Esophagus squamous epithelium (tissue), 5 donors: ENCODE measurements at regions not wholly inside any gene's neighbourhood (a gene's known extent, or its start where the extent isn't known, plus 50 kb on each side); places are given as distances from the start of the nearest gene placed in this dataset.
"Not testable (repeated sequence)": the region's sequence is repeated elsewhere in the genome, so short reads cannot be mapped to it uniquely, and the experiment has no call there.

Experiments
- DNase-seq: peaks from one replicate; lab custom pipeline; 2025; lab: John Stamatoyannopoulos, UW
- H3K27ac ChIP-seq, 4 donors: fragments of 200-600 bp; sonication (generic); one replicate each; pipeline ENCODE4 v1.5.1; 2016 to 2019; ENCODE audit warnings: mild to moderate bottlenecking in 1 of 4
- H3K27me3 ChIP-seq, 4 donors: fragments of 200-600 bp; sonication (generic); 1 replicate in 3 of 4; 2 replicates in 1 of 4; pipeline versions ENCODE4 v1.5.1 to v1.6.0; 2017 to 2021; ENCODE audit warnings: antibody characterized with exemption in 1 of 4
- H3K36me3 ChIP-seq, 3 donors: fragments of 200-600 bp; sonication (generic); one replicate each; pipeline ENCODE4 v1.5.1; 2016 to 2019
- H3K4me1 ChIP-seq, 3 donors: fragments of 200-600 bp; sonication (generic); one replicate each; pipeline ENCODE4 v1.5.1; 2017 to 2019
- H3K4me3 ChIP-seq, 4 donors: fragments of 200-600 bp; sonication (generic); 1 replicate in 3 of 4; 2 replicates in 1 of 4; pipeline ENCODE4 v1.5.1; 2016 to 2019; ENCODE audit warnings: mild to moderate bottlenecking in 2 of 4, moderate library complexity in 1 of 4
- H3K9me3 ChIP-seq, 3 donors: fragments of 200-600 bp; sonication (generic); one replicate each; pipeline ENCODE4 v1.5.1; 2016 to 2019
- POLR2A ChIP-seq, 4 donors: fragments of 450-650 bp; IDR thresholded peaks; one replicate each; pipeline ENCODE4 v1.6.1; 2017; ENCODE audit warnings: antibody characterized with exemption in 4 of 4, mild to moderate bottlenecking in 4 of 4, moderate library complexity in 3 of 4
- WGBS, 2 donors: methylation state at CpG; one replicate each; pipeline ENCODE4 v1.1.5; 2018; 5-methylcytosine and 5-hydroxymethylcytosine counted together
- intact Hi-C: fragments of 100-400 bp; cut with DNase I; formaldehyde crosslinking; loops from one replicate; pipeline ENCODE4 v1.15.0; 2022
- TF ChIP-seq, protein P1 (sequence below), 6 experiments: fragments of 450-650 bp in 4 of 6; fragments of 200-600 bp in 2 of 6; sonication (generic) in 2 of 6; IDR thresholded peaks; one replicate each; pipeline ENCODE4 v1.5.1; 2016 to 2019; ENCODE audit warnings: antibody characterized with exemption in 6 of 6, mild to moderate bottlenecking in 4 of 6, moderate library complexity in 4 of 6
- donor health status: DM: yes; HTN: yes; CAD: no.

DNA sequence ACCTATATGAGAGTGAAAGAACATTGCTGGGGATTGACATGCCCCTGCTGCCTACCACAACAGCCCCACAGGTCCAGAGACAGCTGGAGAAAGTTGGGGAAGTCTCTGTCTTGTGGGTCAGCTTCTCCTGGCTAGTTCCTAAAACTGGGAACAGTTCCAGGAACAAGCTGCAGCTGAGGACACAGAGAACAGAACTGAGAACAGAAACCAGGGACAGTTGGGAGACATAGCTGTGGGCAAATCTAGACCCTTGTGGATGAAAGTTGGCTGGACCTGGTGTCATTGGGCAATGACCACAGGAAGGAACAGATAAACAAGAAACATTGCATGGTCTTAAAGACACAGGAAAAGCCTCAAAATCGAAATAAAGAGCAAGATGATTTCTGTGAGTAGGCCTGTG is 58.3 kb upstream of the MOCS2 start:
- TF ChIP-seq, protein P1, sequence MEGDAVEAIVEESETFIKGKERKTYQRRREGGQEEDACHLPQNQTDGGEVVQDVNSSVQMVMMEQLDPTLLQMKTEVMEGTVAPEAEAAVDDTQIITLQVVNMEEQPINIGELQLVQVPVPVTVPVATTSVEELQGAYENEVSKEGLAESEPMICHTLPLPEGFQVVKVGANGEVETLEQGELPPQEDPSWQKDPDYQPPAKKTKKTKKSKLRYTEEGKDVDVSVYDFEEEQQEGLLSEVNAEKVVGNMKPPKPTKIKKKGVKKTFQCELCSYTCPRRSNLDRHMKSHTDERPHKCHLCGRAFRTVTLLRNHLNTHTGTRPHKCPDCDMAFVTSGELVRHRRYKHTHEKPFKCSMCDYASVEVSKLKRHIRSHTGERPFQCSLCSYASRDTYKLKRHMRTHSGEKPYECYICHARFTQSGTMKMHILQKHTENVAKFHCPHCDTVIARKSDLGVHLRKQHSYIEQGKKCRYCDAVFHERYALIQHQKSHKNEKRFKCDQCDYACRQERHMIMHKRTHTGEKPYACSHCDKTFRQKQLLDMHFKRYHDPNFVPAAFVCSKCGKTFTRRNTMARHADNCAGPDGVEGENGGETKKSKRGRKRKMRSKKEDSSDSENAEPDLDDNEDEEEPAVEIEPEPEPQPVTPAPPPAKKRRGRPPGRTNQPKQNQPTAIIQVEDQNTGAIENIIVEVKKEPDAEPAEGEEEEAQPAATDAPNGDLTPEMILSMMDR (IDR thresholded peaks at IDR 0.05): no peak
- TF ChIP-seq POLR2A (IDR thresholded peaks at IDR 0.05): no peak
- Histone ChIP-seq H3K36me3 (no peaks in the 10 kb centered on the region), H3K27me3 (no peaks in the 10 kb centered on the region), H3K9me3 (no peaks in the 10 kb centered on the region), H3K4me3 (no peak overlapping the region), H3K27ac (peak overlapping the region in 3 of 4 donors; percentile 13 to 63 (median 18)), H3K4me1 (peaks cover 0 to 39% (median 11%) of the 10 kb centered on the region in 3 donors)
- intact Hi-C loops: no loop called here
- 24 to 54% methylated on average over 1 of the region's 1 CpG for WGBS, 2 donors
- no peak for DNase-seq

DNA sequence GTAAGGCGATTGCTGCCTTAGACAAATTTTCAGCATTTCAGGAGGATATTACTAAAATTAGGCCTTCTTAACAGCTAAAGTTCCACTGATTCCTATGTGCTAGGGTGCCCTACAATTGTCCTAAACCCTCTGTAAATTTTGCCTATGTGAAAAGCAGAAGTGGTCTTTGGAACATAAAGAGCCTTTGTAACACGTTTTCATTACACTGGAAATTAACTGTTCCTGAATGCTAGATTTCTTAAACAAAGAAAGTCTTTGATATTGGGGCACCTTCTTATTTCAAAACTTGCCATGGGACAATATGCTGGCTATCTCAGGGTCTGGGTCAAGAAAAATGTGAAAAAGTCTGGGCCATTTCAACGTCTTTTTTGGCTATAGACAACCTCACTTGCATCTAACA is 60.4 kb upstream of the MOCS2 start:
- H3K4me1 ChIP-seq: peaks cover 0 to 39% (median 6%) of the 10 kb centered on the region in 3 donors

DNA sequence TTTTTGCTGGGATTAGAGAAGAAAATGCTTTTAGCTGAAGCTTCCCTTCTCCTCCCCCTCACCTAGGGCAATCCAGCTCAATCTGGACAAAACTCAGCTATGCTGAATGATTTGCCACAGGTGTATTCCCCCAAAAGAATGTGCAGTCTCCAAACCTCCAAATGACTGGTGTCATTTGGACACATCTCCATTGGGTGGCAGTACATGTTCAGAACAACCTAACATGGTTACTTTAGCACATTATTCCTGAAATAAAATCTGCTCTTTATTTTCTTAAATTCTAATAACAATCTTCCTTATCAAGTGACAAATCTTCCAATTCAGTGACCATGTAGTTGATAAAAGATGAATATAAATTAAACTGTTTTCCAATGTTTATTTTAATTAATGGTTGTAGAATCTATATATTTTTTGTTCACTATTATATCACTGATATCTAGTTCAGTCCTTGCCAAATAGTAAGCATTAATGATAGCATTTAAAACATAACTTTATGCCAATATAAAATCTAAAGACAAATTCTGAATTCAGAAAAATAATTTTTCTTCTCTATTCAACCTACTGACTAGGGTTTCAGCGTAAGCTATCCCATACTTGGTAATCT is 61.3 kb upstream of the MOCS2 start:
- DNase-seq: no peak
- intact Hi-C loops: loop anchor here (5.0 kb wide), 1 partner anchor 1046 kb away; no protein-coding TSS in a partner anchor
- H3K27ac ChIP-seq: no peak overlapping the region
- H3K4me3 ChIP-seq: no peak overlapping the region
- H3K4me1 ChIP-seq: peaks cover 0 to 31% (median 6%) of the 10 kb centered on the region in 3 donors
- WGBS, 2 donors: 82 to 94% methylated on average over 1 of the region's 1 CpG
- no peaks in the 10 kb centered on the region for H3K36me3 ChIP-seq
- TF ChIP-seq POLR2A (IDR thresholded peaks at IDR 0.05): no peak
- TF ChIP-seq, protein P1 (IDR thresholded peaks at IDR 0.05): peak in 5 of 6 experiments; percentile 24 to 68 (median 52)
- H3K9me3 ChIP-seq: no peaks in the 10 kb centered on the region
- H3K27me3 ChIP-seq: no peaks in the 10 kb centered on the region

More for the DNA sequence above, 60.4 kb upstream of the MOCS2 start:
- TF ChIP-seq, protein P1 (IDR thresholded peaks at IDR 0.05): no peak
- no peak for TF ChIP-seq POLR2A (IDR thresholded peaks at IDR 0.05)
- WGBS, 2 donors: 65 to 71% methylated on average over 3 of the region's 3 CpGs
- H3K9me3 ChIP-seq: no peaks in the 10 kb centered on the region
- H3K27me3 ChIP-seq: no peaks in the 10 kb centered on the region
- no peaks in the 10 kb centered on the region for H3K36me3 ChIP-seq
- no peak overlapping the region for H3K4me3 ChIP-seq
- intact Hi-C loops: loop anchor here (5.0 kb wide), 1 partner anchor 1047 kb away; no protein-coding TSS in a partner anchor
- H3K27ac ChIP-seq: no peak overlapping the region
- DNase-seq: no peak

DNA sequence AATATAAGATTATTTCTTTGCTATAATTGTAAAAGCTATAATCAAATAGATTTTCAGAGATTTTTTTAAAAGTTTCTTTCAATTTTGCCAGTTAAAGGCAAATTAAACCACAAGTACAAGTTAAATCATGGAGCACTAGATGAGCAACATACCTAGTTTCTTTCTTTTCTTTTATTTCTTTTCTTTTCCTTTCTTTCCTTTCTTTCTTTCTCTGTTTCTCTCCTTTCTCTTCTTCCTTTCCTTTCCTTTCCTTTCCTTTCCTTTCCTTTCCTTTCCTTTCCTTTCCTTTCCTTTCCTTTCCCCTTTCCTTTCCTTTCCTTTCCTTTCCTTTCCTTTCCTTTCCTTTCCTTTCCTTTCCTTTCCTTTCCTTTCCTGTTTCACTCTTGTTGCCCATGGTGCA is 62.5 kb upstream of the MOCS2 start:
- not testable (repeated sequence) for H3K9me3 ChIP-seq, H3K4me3 ChIP-seq, DNase-seq, H3K36me3 ChIP-seq, H3K27ac ChIP-seq, H3K27me3 ChIP-seq
- intact Hi-C loops: loop anchor here (5.0 kb wide), 1 partner anchor 1045 kb away; no protein-coding TSS in a partner anchor
- H3K4me1 ChIP-seq: peaks cover 0 to 22% (median 5%) of the 10 kb centered on the region in 3 donors

DNA sequence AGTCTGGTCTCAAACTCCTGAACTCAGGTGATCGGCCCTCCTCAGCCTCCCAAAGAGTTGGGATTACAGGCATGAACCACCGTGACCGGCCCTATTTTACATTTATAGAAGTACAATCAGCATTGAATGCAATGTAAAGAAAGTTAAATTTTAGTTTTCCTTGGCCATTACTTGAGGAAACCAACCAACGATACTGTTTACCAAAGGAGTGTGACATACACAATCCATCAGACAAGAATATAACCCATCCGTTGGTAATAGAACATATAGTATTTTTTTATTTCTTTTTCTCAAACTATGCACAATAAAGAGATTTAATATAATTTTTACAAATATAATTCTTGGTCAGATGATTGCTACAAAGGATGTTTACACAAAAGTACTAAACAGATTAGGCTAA is 63.1 kb upstream of the MOCS2 start:
- Histone ChIP-seq H3K4me1 (peaks cover 0 to 17% (median 0%) of the 10 kb centered on the region in 3 donors), H3K27me3 (no peaks in the 10 kb centered on the region), H3K36me3 (no peaks in the 10 kb centered on the region), H3K9me3 (no peaks in the 10 kb centered on the region), H3K4me3 (no peak overlapping the region), H3K27ac (no peak overlapping the region)
- intact Hi-C loops: loop anchor here (5.0 kb wide), 1 partner anchor 1045 kb away; no protein-coding TSS in a partner anchor
- 83 to 88% methylated on average over 5 of the region's 5 CpGs for WGBS, 2 donors
- no peak for DNase-seq
- TF ChIP-seq, protein P1 (IDR thresholded peaks at IDR 0.05): no peak
- TF ChIP-seq POLR2A (IDR thresholded peaks at IDR 0.05): no peak
